Stomach (tissue), 4 donors: ENCODE measurements at regions not wholly inside any gene's neighbourhood (a gene's known extent, or its start where the extent isn't known, plus 50 kb on each side); places are given as distances from the start of the nearest gene placed in this dataset.

ENCODE experiments used
- CTCF ChIP-seq, 7 experiments: fragments of 450-650 bp in 4 of 7; fragments of 200-600 bp in 3 of 7; sonication (generic) in 3 of 7; IDR thresholded peaks; one replicate each; pipeline ENCODE4 v1.5.1; 2016 to 2019; ENCODE audit warnings: antibody characterized with exemption in 7 of 7, control low read depth in 2 of 7, mild to moderate bottlenecking in 1 of 7
- POLR2A ChIP-seq, 4 donors: fragments of 450-650 bp; IDR thresholded peaks; one replicate each; pipeline ENCODE4 v1.6.1; 2016; ENCODE audit warnings: antibody characterized with exemption in 4 of 4, control low read depth in 2 of 4, mild to moderate bottlenecking in 1 of 4, moderate library complexity in 1 of 4
- POLR2AphosphoS5 ChIP-seq, 3 donors: sonication (generic); formaldehyde crosslinking; IDR thresholded peaks; one replicate each; pipeline ENCODE4 v1.6.1; 2016; ENCODE audit warnings: antibody characterized with exemption in 3 of 3

- TF ChIP-seq CTCF (IDR thresholded peaks at IDR 0.05), result no peak
- TF ChIP-seq POLR2AphosphoS5 (IDR thresholded peaks at IDR 0.05), result no peak
- TF ChIP-seq POLR2A (IDR thresholded peaks at IDR 0.05), result no peak
These were observed 432.3 kb downstream of the SUCLG1 start for GRCh38 chr2:84026818-84027217.
